ENCODE measurements at regions not wholly inside any gene's neighbourhood (a gene's known extent, or its start where the extent isn't known, plus 50 kb on each side); places are given as distances from the start of the nearest gene placed in this dataset.

- H4K20me1 ChIP-seq (ENCODE audit: insufficient read depth, low read length), result no peaks in the 10 kb centered on the region
- H3K4me2 ChIP-seq (ENCODE audit: insufficient read depth, low read length), result no peak overlapping the region
- no peaks in the 10 kb centered on the region for H3K36me3 ChIP-seq (ENCODE audit: insufficient read depth, low read length)
- H3K27ac ChIP-seq (ENCODE audit: low read depth, low read length), result no peak overlapping the region
- no peak for TF ChIP-seq CTCF (IDR thresholded peaks at IDR 0.05; ENCODE audit: extremely low read depth, low read depth, low read length)
- H3K27me3 ChIP-seq (ENCODE audit: insufficient read depth, low read length), result no peaks in the 10 kb centered on the region
- H3K4me3 ChIP-seq (ENCODE audit: insufficient read depth, low read length), result no peak overlapping the region
- H3K79me2 ChIP-seq (ENCODE audit: insufficient read depth, low read length), result no peaks in the 10 kb centered on the region
- H3K9me3 ChIP-seq (ENCODE audit: low read depth, low read length), result no peaks in the 10 kb centered on the region
- H3K4me1 ChIP-seq (ENCODE audit: insufficient read depth, low read length), result no peaks in the 10 kb centered on the region
- no peak for DNase-seq (ENCODE audit: insufficient read length, low spot score, missing footprints)
- no peak overlapping the region for H2AFZ ChIP-seq (ENCODE audit: low read length)
Measured at GRCh38 chr2:183347969-183348368, 223.7 kb downstream of the NUP35 start.

GRCh38 chr2:183348492-183348891, 224.2 kb downstream of the NUP35 start:
- no peak overlapping the region for H2AFZ ChIP-seq (ENCODE audit: low read length)
- no peak overlapping the region for H3K4me3 ChIP-seq (ENCODE audit: insufficient read depth, low read length)
- no peaks in the 10 kb centered on the region for H4K20me1 ChIP-seq (ENCODE audit: insufficient read depth, low read length)
- no peak for DNase-seq (ENCODE audit: insufficient read length, low spot score, missing footprints)
- no peak overlapping the region for H3K4me2 ChIP-seq (ENCODE audit: insufficient read depth, low read length)
- H3K27ac ChIP-seq (ENCODE audit: low read depth, low read length), result no peak overlapping the region
- no peaks in the 10 kb centered on the region for H3K4me1 ChIP-seq (ENCODE audit: insufficient read depth, low read length)
- no peak for TF ChIP-seq CTCF (IDR thresholded peaks at IDR 0.05; ENCODE audit: extremely low read depth, low read depth, low read length)
- H3K36me3 ChIP-seq (ENCODE audit: insufficient read depth, low read length), result no peaks in the 10 kb centered on the region
- no peaks in the 10 kb centered on the region for H3K79me2 ChIP-seq (ENCODE audit: insufficient read depth, low read length)
- H3K27me3 ChIP-seq (ENCODE audit: insufficient read depth, low read length), result no peaks in the 10 kb centered on the region
- no peaks in the 10 kb centered on the region for H3K9me3 ChIP-seq (ENCODE audit: low read depth, low read length)

- Histone ChIP-seq H3K27me3 (ENCODE audit: insufficient read depth, low read length) (no peaks in the 10 kb centered on the region), H2AFZ (ENCODE audit: low read length) (peak overlapping the region; percentile 18), H3K9me3 (ENCODE audit: low read depth, low read length) (no peaks in the 10 kb centered on the region), H3K4me3 (ENCODE audit: insufficient read depth, low read length) (no peak overlapping the region), H3K4me2 (ENCODE audit: insufficient read depth, low read length) (no peak overlapping the region), H3K27ac (ENCODE audit: low read depth, low read length) (no peak overlapping the region), H3K79me2 (ENCODE audit: insufficient read depth, low read length) (no peaks in the 10 kb centered on the region), H3K36me3 (ENCODE audit: insufficient read depth, low read length) (no peaks in the 10 kb centered on the region), H3K4me1 (ENCODE audit: insufficient read depth, low read length) (no peaks in the 10 kb centered on the region), H4K20me1 (ENCODE audit: insufficient read depth, low read length) (no peaks in the 10 kb centered on the region)
- DNase-seq (ENCODE audit: insufficient read length, low spot score, missing footprints), result no peak
- TF ChIP-seq CTCF (IDR thresholded peaks at IDR 0.05; ENCODE audit: extremely low read depth, low read depth, low read length), result no peak
Measured at GRCh38 chr2:183349091-183349490, 224.8 kb downstream of the NUP35 start.

- peak; percentile 47 for TF ChIP-seq CTCF (IDR thresholded peaks at IDR 0.05; ENCODE audit: extremely low read depth, low read depth, low read length)
- no peak overlapping the region for H3K4me3 ChIP-seq (ENCODE audit: insufficient read depth, low read length)
- no peaks in the 10 kb centered on the region for H4K20me1 ChIP-seq (ENCODE audit: insufficient read depth, low read length)
- no peaks in the 10 kb centered on the region for H3K9me3 ChIP-seq (ENCODE audit: low read depth, low read length)
- H3K36me3 ChIP-seq (ENCODE audit: insufficient read depth, low read length), result no peaks in the 10 kb centered on the region
- H3K4me2 ChIP-seq (ENCODE audit: insufficient read depth, low read length), result no peak overlapping the region
- no peaks in the 10 kb centered on the region for H3K27me3 ChIP-seq (ENCODE audit: insufficient read depth, low read length)
- no peak overlapping the region for H3K27ac ChIP-seq (ENCODE audit: low read depth, low read length)
- H2AFZ ChIP-seq (ENCODE audit: low read length), result no peak overlapping the region
- no peak for DNase-seq (ENCODE audit: insufficient read length, low spot score, missing footprints)
- H3K4me1 ChIP-seq (ENCODE audit: insufficient read depth, low read length), result no peaks in the 10 kb centered on the region
- H3K79me2 ChIP-seq (ENCODE audit: insufficient read depth, low read length), result no peaks in the 10 kb centered on the region
Measured at GRCh38 chr2:183359867-183360266, 235.6 kb downstream of the NUP35 start.

Data from osteoblast (primary cell).